GM19328 (cell line): ENCODE measurements at regions not wholly inside any gene's neighbourhood (a gene's known extent, or its start where the extent isn't known, plus 50 kb on each side); places are given as distances from the start of the nearest gene placed in this dataset.
"Not testable (repeated sequence)": the region's sequence is repeated elsewhere in the genome, so short reads cannot be mapped to it uniquely, and the experiment has no call there.

ENCODE experiments used
- ATAC-seq: cut with Tn5 transposase; IDR thresholded peaks from one replicate; pipeline ENCODE4 v1.9.1; 2021; ENCODE audit warnings: mild to moderate bottlenecking, moderate library complexity; ENCODE audit not compliant: unreplicated experiment

DNA sequence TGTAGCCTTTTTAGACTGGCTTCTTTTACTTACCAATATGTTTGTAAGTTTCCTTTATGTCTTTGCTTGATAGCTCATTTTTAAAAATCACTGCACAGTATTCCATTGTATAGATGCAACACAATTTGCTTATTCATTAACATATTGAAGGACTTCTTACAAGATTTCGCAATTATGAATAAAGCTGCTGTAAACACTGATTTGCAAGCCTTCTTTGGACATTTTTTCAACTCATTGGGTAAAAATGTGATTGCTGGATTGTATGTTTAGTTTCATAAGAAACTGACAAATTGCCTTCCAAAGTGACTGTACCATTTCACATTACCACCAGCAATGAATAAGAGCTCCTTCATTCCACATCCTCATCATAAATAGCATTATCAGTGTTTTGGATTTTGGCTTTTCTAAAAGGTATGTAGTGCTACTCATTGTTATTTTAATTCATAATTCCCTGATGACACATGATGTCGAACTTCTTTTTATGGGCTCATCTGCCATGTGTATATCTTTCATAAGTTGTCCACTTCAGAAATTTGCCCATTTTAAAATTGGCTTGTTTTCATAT lies 80.7 kb downstream of the TFAP2B start:
- no peak for ATAC-seq

DNA sequence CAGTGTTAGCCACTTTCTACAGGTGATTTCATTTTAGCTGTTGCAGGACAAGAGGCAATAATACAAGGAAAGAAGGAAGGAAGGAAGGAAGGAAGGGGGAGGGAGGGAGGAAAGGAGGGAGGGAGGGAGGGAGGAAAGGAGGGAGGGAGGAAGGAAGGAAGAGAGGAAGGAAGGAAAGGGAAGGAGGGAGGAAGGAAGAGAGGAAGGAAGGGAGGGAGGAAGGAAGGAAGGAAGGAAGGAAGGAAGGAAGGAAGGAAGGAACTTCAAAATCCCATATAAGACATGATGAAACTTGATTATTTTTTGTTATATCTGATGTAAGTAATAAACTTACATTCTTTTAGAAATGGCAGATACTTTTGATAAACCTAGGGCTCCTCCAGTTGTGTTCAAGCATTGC lies 83.6 kb downstream of the TFAP2B start:
- ATAC-seq, result no peak

DNA sequence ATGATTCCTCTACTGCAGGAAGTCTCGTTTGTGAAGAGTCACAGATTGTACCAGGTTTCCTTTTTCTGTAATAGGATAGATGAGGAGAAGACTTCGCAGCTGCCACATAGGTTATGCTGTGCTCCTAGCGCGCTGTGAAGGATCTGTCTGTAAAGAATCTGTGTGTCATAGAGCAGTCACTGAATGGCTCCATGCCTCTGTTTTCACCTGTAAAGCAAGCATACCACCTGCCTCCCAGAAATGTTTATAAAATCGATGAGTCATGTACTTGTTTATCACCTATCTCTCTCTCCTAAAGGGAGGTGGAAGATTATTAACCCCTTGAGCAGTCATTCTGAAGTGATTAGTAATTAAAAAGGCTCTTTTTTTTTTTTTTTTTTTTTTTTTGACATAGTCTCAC lies 86.6 kb downstream of the TFAP2B start:
- ATAC-seq, result no peak

DNA sequence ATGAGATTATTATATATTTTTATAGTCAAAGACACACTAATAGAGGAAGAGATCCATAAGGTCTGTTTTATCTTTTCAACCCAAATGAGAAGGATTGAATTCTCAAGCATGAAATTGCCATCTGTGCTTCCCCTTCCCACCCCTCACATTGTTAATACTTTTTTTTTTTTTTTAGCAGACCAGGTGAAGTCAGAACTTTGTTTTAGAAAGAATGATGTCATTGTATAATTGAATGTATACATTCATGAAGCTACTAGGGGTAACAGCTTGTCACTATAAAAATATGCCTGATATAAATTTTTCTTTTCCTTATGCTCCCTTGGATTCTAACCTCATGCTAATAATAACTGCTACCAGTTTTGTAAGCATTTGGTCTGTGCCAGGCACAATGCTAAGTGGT lies 88.9 kb downstream of the TFAP2B start:
- no peak for ATAC-seq

DNA sequence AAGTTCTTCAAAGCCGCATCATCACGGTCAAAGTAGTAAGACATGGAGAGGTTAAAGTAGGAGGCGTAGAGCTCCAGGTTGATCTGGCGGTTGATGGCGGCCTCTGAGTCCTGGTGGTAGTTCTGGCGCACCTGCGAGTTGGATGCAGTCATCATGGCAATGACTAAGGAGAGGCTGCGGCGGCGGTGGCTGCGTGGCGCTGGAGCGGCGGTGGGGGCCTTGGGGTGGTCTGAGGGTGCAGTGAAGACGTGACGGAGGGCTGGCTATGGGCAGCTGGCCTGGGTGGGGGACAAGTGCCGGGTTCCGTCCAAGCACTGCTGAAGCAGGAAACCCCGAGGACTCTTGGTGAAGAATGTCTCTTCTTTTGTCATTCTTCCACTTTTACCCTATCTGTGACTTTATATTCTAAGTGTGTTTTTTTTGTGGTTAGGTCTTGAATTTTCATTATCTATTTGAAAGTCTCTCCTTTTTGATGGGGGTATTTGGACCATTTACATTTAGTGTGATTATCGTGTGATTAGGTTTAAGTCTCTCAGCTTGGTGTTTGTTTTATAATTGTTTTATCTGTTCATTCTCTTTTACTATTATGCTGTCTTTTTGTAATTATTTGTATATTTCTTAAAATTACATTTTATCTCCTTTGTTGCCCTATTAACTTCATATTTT lies 94.6 kb downstream of the TFAP2B start:
- no peak for ATAC-seq

DNA sequence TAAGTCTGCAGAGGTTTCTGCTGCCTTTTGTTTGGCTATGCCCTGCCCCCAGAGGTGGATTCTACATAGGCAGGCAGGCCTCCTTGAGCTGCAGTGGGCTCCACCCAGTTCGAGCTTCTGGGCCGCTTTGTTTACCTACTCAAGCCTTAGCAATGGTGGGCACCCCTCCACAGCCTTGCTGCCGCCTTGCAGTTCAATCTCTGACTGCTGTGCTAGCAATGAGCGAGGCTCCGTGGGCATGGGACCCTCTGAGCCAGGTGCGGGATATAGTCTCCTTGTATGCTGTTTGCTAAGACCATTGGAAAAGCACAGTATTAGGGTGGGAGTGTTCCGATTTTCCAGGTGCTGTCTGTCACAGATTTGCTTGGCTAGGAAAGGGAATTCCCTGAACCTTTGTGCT lies 102.7 kb downstream of the TFAP2B start:
- not testable (repeated sequence) for ATAC-seq

DNA sequence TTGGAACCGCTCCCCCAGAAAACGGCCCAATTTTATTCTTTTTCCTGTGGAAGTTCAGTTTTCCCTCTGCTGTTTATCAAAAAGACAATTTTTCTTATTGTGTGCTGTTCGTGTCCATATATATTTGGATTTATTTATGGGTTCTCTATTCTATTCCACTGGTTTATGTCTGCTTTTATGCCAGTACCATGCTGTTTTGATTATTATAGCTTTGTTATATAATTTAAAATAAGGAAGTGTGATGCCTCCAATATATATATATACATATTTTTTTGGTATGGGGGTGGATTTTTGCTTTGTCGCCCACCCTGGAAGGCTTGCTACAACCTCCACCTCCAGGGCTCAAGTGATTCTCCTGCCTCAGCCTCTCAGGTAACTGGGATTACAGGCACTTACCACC lies 103.3 kb downstream of the TFAP2B start:
- ATAC-seq, result no peak

DNA sequence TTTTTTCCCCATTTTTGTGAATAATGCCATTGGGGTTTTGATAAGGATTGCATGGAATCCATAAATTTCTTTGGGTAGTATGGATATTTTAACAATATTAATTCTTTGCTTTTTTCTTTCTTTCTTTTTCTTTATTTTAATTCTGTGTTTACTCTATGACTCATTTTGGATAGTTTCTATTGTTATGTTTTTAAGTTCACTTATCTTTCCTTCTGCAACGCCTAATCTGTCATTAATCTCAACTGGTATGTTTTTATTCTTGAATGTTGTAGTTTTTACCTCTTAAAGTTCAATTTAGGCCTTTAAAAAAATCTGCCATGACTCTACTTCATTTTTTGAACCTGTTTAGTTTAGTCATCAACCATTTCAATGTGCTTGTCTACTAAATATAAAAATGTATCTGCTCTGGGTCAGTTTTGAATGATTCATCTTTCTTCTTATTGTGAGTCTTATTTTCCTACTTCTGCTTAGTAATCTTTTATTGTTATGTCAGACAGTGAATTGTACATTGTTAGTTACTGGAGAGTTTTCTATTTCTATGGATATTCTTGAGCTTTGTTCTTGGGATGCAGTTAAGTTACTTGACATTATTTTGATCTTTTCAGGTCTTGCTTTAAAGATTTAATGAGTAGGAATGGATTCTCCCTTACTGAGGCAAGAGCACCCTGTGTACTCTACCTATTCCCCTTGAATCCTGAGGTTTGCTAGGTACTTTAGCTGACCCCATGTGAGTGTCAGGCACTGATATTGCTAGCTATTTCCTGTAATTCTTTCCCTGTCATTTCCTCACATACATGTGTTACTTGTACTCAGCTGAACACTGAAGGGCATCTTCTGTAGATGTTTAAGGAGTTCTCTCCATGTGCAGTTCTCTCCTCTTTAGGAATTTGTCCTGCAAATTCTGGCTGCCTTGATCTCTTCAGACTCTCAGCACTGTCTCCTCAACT lies 104.2 kb downstream of the TFAP2B start:
- ATAC-seq, result no peak

DNA sequence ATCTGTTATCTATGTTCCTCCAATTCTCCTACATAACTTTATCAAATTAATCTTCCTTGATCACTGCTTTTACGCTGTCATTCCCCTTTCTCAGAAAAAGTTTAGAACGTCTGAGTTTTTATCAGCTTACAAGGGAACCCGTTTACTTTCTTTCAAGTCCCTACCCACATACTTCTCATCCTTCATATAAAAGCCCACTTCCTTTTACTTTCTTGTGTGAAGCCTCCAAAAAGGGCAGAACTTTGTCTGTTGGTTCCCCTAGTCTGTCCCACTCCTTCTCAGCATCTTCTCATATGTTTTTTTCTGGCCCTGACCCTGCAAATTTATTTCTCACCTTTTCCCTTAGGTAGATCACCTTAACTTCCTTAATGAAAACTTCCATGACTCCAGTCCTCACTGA lies 106.1 kb downstream of the TFAP2B start:
- no peak for ATAC-seq

DNA sequence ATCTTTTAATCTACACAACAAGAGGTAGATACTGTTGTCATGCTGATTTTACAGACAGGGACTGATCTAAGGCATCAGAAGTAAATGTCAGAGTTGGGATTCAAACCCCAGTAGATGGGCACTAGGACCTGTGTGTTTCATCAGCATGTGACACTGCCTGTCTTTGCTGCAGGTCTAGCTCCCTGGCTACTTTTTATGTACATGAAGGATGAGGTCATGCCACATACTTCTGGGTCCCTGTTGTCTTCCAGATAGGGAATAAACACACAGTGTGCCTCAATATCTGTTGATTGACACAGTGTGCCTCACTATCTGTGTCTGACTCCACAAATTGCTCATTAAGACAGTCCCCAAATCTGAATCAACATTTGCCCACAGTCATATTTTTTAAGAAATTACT lies 106.9 kb downstream of the TFAP2B start:
- ATAC-seq, result no peak

DNA sequence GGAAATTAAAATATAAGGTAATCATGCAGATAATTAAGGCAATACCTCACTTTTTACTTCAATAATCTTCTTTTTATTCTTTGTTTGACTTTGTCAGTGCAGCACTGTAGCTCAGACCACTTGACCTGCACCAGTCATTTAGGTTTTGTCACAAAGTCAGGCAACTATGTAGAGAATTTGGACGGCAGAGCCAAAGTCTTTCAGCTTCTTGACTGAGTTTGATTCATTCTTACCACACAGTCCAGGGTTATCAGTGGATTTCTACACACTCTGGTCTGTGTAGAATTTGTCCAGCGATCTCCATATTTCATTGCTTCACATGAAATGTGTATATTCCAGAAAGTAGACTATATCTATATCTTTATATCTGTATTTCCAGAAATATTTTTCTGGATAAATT lies 107.3 kb downstream of the TFAP2B start:
- no peak for ATAC-seq

DNA sequence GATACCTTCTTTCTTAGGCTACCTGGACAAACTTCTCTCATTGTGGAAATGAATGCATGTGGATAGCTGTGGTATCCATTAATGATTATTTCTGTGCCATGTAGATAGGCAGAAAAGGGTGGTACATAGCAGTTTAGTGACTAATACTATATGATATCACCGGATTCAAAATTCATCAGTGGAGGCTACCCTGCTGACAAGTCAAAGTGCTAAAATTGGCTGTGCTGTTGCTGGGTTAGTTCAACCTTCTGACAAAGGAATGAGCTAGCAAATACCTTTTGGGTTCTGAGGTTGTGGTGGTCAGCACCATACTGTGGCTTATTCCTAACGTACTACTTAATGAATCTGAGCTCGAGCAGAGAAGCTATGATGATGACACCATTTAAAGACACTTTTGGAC lies 109.1 kb downstream of the TFAP2B start:
- ATAC-seq, result no peak

DNA sequence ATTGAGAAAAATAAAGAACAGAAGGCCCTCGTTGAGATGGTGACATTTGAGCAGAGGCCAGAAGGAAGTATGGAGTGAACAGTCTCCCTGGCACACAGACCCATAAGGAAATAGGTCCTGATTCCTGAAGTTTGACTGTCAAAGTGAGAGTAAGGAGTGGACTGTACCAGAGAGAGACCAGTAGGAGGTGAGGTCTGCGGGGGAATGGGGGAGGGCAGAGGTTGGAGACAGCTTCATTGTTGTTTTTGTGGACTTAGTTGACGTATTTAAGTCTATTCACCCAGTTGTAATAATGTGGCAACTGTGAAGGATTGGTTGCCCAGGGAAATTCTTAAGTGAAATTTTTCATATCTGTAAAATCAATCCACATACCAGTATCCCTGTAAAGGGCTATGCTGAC lies 110.7 kb downstream of the TFAP2B start:
- ATAC-seq, result no peak

DNA sequence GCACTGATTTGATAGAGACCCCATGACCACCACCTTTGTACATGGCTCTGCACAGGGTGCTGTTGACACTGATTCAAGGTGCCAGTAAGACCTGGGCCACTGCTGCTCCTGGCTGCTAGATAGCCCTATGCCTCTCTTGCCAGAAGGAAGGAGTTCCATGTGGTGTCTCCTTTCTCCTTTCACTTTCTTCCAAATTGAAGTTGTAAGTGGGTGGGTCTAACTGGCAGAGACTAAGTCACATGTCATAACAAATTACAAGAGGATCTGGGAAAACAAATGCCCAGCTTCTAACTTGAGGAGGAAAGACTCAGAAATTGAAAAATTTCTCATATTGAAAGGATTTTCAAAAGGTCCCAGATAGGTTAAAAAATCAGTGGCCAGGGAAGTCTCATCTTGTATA lies 116.8 kb downstream of the TFAP2B start:
- no peak for ATAC-seq

DNA sequence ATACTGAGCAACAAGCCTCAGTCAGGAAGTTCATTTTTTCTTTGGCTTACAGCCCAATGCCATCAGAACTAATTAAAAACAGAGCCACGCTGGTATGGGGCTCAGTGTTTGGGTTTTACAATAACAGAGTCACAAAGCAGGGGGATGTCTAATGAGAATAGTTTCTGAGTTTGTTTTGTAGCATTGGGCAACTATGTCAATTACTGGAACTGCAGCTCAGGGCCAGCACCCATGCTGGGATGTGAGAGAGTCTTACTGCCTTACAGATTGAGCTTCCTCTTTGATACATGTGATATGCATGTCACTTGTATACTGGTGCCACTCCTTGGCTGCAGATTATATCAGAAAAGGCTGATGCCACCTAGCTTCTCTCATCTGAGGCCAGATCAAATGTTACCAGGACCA lies 117.6 kb downstream of the TFAP2B start:
- no peak for ATAC-seq

DNA sequence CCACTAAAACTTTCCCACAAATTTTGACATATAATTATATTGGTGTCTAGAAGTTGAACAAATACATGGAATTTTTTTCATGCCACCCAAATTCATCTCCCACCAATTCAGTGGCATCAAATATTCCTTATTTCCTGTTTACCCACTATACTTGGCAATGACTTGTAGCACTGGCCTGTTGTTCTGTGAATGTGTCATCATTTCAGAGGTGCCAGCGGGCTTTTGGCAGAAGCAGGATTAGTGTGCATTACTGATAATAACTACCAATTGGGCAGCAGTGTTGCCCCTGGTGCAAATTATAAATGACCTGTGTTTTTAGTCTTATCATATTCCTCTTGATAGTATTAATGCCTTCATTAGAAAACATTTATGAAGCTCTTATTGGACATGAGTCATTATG lies 121.3 kb downstream of the TFAP2B start:
- ATAC-seq, result no peak

DNA sequence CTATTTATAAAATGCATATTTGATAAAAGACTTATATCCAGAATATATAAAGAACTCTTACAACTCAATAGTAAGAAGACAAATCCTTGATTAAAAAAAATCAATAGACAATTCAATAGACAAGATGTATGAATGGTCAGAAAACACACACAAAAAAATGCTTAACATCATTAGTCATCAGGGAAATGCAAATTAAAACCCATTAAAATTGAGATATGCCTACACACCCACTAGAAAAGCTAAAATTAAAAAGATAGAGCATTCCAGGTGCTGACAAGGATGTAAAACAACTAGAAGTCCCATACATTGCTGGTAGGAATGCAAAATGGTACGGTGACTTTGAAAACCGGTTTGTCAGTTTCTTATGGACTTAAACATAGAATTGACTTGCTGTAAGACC lies 127.1 kb downstream of the TFAP2B start:
- ATAC-seq, result no peak

DNA sequence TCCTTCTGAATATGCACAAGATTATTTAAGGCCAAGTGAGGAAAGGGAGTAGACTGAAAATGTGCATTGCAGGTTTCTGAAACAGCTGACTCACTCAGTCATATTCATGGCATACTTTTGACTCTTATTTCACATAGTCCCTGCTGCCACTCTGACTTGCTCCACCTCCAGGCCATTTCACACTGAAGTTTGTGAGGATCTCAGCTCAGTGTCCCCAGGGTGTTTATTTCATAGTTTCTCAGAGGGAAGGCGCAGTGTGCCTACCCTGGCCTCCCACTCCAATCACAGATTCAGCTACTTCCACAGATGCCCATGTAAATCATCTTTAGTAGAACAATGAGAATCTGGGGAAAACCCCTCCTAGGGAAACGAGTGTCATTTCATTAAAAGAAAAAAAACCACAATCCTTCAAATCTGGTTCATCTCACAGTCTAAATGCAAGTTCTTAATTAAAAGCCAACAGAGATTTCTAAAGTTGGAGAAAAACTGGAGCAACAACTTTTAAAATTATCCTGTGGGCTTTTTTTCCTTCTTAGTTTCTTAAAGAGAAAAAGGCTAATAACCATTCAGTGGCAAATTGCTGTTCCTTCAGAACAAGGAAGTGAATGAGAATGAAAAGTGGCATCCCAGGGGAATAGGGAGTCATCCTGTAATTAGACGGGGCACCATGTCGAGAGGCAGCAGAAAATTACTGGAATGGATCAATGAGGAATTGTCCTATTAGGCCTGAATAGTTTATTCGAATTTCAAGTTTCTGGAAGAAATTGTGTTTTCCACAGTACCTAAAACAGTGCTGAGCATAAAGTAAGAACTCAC lies 133.6 kb downstream of the TFAP2B start:
- no peak for ATAC-seq

DNA sequence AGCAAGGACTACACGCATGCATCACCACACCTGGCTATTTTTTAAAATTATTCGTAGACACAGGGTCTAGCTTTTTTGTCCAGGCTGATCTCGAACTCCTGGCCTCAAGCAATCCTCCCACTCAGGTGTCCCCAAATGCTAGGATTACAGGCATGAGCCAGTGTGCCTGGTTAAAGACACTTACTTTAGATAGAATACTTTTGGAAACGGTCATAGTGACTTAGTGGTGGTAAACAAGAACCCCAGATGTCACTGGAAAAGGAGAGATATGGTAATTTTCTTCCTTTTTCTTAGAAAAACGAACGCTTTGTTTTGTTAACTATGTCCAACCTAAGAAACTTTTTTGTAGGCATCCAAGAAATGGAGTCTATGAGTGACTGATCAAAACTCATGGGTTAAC lies 137.3 kb downstream of the TFAP2B start:
- no peak for ATAC-seq

DNA sequence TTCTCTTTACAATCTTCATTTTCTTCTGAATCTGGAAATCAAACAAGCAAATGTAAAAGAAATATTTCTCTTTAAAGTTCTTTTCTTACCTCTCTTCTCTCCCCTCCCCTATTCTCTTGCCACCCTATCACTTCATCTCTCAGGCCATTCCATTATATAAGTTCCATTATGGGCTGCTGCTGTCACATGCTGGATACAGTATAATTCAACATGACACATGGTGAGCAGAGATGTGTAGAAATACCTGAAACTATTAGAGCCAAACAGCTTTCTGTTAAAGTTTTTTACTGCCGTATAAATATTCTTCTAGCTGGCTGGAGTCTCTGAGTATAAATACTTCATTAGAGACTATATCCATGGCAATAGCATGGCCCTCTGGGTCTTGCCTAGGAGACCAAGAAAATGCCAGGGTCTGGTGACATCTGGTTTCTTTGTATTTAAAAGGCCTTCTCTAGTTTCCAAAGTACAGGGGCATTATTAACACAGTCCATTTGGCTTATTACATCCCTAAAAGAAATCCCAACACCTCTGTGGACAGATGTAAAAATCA lies 139.6 kb downstream of the TFAP2B start:
- ATAC-seq, result no peak

DNA sequence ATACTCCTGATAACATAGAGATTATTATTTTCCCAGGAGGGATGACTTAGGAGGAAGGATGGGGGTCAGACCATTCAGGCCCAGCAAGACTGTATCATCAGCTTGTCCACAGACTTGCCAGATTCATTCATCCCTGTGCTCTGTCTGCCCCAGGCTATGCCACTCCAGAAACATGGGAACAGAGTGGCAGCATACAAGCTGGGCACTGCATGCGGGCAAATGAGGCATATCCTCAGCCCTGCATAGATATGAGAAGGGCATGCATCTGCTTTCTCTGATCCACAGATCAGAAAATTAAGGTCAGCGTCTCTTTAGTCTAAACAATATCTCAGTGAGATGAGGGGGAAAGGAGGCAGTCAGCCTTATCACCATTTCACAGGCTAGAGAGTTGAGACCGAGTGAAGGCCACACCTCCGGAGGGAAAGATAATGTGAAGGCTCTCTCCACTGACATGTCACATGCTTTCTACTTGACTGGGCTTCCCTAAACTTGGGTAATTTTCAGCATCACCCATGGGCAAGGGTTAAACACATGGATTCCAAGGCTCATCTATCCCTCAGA lies 140.5 kb downstream of the TFAP2B start:
- ATAC-seq, result no peak
